T-helper 1 cell (primary cell): ENCODE measurements at regions not wholly inside any gene's neighbourhood (a gene's known extent, or its start where the extent isn't known, plus 50 kb on each side); places are given as distances from the start of the nearest gene placed in this dataset.
"Not testable (repeated sequence)": the region's sequence is repeated elsewhere in the genome, so short reads cannot be mapped to it uniquely, and the experiment has no call there.

ENCODE experiments used
- DNase-seq, 5 donors: peaks; one replicate each; pipeline ENCODE4 v3.0.0-alpha.2; 2012 to 2020

DNA sequence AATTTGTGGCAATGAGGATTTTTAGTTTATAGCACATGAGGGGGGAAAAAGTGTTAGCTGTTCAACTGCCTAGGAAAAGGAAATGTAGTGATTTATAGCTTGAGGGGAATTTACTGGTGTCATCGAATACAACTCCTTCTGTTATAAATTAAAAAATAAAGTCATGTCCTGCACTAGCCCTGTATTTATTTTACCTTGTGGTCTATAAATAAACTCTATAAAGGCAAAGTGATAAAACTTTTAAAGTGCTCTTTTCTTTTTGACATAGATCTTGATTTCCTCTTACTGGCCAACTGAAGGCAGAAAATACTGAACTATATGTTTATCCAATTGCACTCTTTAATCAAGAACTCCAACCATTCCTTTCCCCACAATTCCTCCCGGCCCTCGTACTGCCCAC lies 672.1 kb upstream of the SLIT2 start:
- no peak for DNase-seq

DNA sequence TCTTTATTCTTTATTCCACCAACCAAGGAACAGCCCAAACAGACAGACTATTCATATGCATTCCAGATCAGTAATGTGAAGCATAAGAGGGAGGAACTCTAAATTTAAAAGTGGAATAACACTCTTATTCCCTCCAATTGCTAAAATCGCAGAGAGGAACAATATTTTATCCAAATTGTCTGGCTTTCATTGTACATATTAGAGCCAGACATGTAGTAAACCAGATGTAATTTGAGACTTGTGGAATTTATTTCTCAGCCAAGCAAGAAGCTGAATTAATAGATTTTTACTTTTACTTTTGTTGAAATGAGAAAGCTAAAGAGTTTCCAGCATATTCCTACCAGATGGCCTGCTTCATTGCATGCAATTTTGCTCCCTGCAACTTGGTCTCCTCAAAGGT lies 674.6 kb upstream of the SLIT2 start:
- DNase-seq = no peak

DNA sequence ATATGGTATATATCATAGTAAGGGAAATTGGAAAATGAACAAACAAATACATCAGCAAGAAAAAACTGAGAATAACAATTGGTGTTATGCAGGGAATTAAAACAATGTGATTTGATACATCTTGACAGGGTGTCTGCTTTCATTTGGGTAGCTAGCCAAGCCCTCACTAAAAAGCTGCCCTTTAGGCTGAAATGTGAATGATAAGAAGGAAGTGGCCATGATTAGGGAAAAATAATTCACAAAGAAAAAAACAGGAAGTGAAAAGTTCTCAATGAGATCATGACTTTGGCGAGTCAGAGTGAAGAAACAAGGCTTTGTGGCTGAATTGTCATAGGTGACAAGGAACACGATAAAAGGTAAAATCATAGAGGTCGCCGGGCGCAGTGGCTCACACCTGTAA lies 675.8 kb upstream of the SLIT2 start:
- no peak for DNase-seq

DNA sequence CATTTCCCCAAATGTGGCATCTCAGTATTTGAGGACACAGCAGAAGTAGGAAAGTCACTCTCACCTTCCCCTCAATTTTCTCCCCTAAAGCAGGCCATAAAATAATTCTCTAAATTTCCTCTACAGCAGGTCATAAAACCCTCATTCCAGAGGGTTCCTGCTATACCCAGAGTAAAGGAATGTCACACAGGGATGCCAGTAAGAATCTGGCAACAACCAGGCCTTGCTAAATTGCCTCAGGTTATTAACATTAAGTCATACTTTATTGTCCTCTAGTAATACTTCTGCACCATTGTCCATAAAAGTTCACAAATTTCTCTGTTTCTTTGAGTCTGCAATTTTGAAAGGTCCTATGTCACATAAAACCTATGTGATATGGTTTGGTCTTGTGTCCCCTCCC lies 685.7 kb upstream of the SLIT2 start:
- no peak for DNase-seq

DNA sequence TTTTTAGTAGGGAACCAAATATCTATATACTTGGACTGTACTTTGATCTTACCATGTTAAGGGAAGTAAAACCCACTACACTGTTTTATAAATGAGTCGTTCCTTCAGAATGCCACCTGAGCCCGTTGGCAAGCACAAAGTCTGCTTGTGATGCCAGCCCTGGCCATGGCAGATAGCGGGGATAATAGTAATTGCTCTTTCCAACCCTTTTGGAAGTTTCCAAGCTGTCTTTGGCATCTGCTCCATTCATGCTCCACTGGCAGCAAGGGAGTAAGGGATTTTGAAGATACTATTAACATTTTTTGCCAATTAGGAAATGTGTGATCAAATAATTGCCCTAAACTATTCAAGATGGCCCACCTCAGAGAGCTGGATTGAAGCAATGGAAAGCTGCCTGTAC lies 689.2 kb upstream of the SLIT2 start:
- DNase-seq = no peak

- DNase-seq = no peak
Measured at GRCh38 chr4:19557161-19557560, 694.5 kb upstream of the SLIT2 start.

GRCh38 chr4:19556276-19556675 lies 695.4 kb upstream of the SLIT2 start:
- not testable (repeated sequence) for DNase-seq

- DNase-seq = no peak
Measured at GRCh38 chr4:19547463-19547862, 704.2 kb upstream of the SLIT2 start.

- DNase-seq = no peak
Measured at GRCh38 chr4:19544446-19545125, 707.1 kb upstream of the SLIT2 start.

- no peak for DNase-seq
Measured at GRCh38 chr4:19540859-19541540, 710.7 kb upstream of the SLIT2 start.

- no peak for DNase-seq
Measured at GRCh38 chr4:19539201-19539600, 712.5 kb upstream of the SLIT2 start.

DNA sequence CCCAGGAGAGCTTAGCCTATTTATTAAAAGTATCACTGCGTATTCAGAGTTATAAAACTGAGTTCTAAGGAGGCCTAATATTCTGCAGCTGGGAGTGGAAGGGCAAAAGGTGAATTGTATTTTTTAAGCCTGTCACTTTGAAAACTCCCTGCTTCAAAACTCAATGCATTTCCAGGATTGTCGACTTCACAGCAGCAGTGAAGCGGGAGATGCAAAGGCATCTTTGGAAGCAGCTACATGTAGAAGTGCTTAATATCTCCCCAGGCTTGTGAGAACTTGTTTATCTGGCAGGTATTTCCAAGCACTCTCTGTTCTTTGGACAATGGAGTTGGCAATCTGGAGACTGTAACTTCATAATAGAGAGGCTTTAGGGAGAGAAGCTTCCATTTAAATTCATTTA lies 717.5 kb upstream of the SLIT2 start:
- DNase-seq = no peak

DNA sequence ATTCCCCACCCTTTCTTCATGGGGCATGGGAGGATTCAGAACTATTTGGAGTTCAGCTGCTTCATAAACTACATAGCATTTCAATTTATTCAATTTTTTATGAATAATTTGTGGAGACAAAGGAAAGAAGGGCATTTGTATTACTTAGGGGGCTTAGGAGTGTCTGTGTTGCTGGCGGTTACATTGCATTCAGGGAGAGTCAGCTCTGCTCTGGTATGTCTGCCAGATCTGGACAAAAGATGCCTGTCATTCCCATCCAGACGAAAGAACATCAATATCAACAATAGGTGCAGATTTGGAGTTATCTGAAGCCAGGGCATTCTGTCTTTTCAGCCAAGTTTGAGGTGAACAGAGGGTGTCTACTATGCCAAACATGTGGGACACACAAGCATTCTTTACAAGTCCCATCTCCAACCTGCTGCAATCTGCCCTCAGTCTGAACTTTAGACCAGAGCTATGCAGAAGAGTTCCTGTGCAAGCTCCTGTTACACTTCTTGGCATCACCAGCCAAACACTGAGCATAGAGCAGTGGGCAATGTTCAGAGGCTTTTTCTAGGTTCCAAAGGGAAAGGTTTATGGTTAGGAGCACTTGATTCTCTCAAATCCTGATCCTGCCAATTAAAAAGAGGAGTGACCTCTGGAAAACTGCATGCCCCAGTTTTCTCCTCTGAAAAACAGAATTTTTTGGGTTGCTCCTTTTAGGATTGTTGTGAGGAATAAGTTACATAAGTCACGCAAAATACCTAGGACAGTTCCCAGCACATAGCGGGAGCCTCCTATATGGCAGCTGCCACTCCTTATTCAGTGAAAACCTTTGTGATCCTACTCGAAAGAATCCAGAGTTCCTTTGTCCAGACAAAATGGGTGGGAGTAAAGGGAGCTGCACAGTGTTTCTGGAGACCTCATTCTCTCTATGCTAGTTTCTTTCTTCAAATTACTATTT lies 719.5 kb upstream of the SLIT2 start:
- no peak for DNase-seq

- DNase-seq = no peak
Measured at GRCh38 chr4:19523964-19524363, 727.7 kb upstream of the SLIT2 start.

DNA sequence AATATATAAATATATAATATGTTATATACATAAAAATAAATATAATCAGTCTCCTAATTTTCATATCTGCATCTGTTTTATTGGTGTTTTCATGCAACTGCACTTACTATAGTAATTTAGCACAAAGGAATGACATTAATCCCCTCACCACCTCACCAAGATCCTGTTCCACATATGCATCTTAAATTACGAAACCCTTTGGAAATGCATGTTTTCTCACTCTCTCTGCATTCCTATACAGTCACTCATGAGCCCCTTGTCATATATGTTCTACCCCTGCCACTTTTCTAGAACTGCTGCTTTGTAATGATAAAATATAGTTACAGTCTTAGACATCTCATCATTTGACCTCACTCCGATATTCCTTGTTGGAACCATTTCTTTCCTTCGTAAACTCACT lies 728.7 kb upstream of the SLIT2 start:
- DNase-seq = no peak

GRCh38 chr4:19520939-19521520 lies 730.7 kb upstream of the SLIT2 start:
- DNase-seq = no peak

DNA sequence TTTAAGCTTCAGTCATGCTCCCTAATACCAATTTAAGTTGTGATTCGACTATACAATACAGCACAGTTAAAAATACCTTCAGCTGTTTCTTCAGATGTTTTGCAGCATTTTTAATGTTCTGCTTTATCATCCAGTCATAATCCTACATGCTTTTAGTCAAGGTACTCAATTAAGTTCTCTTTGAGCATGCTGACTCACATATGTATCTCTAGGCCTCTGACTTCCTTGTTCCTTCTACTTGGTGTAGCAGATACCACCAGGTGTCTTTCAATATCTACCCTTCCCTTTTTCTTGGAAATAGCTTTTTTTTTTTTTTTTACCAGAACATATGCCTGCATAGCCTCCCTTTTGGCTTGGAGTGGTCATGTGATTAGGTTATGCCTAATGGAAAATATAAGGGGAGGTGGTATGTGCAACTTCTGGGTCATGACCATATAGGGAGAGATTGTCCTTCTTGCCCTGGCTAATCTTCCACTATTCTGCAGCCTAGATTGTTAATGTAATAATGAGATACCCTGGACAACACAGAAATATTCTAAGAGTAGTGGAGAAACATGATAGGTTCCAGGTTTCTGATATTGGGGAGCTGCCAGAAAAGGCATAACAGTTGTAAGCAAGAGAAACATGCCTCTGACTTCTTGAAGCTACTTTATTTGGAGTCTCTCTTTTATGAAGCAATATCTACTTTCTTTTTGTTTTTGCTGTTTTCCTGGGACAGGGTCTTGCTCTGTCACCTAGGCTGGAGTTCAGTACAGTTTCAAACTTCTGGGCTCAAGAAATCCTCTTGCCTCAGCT lies 737.2 kb upstream of the SLIT2 start:
- no peak for DNase-seq

DNA sequence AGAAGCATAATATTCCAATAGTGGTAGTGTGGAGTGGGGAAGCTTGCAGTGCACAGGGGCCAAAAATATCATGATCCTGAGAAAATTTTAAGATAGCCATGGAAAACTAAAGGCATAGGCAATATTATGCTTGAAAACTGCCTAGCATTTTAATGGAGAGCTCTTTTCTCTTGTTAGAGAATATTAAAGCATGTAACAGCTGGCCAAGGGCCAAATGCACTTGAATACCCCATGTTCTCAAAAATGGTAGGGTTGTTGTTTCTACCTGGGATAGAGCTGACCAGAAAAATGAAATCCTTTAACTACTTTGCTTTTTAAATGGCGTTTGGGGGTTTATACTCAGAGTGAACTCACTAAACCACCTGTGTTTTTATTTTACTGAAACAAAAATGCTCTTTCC lies 739.6 kb upstream of the SLIT2 start:
- no peak for DNase-seq

DNA sequence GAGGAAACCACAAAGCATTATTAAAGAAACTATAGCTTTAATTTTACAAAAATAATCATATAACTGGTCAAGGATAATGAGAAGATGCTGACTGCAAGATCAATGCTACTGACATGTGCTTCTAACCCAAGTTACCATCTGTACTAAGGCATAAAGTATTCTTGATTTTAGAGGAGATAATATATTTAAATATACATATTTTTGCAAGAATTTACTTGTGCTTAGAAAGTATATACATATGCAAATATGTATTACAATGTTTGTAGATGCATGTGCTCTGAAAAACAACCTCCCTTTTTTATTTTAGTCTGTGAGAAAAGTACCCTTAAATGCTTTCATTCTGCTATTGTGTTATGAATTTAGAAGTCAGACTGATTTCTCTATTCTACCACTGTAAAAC lies 740.7 kb upstream of the SLIT2 start:
- DNase-seq = no peak

- no peak for DNase-seq
Measured at GRCh38 chr4:19508442-19508841, 743.3 kb upstream of the SLIT2 start.

DNA sequence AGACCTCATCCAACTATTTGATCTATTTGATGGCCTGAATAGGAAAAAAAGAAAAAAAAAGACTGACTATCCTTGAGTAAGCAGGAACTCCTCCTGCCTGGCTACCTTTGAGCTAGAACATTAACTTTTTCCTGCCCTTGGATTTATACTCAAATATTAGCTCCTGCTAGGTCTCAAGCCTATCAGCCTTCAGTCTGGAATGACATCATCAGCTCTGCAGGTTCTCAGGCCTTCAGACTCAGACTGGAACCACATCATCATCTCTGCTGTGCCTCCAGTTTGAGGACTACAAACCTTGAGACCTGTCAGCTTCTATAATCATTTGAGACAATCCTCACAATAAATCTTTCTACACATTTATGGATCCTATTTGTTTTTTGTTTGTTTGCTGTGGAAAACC lies 754.0 kb upstream of the SLIT2 start:
- DNase-seq = no peak

DNA sequence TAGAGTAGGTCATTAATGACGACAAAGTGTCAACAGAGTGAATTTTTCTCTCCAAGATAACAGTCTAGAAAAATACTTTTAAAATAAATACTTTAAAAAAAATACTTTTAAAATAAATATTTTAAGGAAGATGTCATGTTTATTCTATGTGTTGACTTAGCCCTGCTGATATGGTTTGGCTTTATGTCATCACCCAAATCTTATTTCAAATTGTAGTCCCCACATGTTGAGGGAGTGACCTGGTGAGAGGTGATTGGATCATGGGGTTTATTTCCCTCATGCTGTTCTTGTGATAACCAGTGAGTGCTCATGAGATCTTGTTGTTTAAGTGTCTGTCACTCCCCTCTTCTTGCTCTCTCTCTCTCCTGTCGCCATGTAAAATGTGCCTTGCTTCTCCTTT lies 754.9 kb upstream of the SLIT2 start:
- no peak for DNase-seq

- no peak for DNase-seq
Measured at GRCh38 chr4:19494961-19495360, 756.7 kb upstream of the SLIT2 start.
